B cell (primary cell): ENCODE measurements at regions not wholly inside any gene's neighbourhood (a gene's known extent, or its start where the extent isn't known, plus 50 kb on each side); places are given as distances from the start of the nearest gene placed in this dataset.

Source experiments
- ATAC-seq: fragments of 200-7000 bp; cut with Tn5 transposase; one replicate; pipeline ENCODE4 v1.10.0; 2021; ENCODE audit warnings: low read depth, mild to moderate bottlenecking, moderate number of reproducible peaks, moderate library complexity
- CTCF ChIA-PET: fragments of 350-600 bp; sonication (Branson Sonifier 250); formaldehyde crosslinking; loops from one replicate; lab custom pipeline; 2021; ENCODE audit warnings: antibody characterized with exemption, inconsistent platforms; lab: Charles Lee
- POLR2A ChIA-PET: fragments of 350-600 bp; sonication (Branson Sonifier 250); formaldehyde crosslinking; loops from one replicate; lab custom pipeline; 2021; ENCODE audit warnings: antibody characterized with exemption; lab: Charles Lee
- DNase-seq: peaks from one replicate; pipeline ENCODE4 v3.0.0; 2013
- H2AFZ ChIP-seq: 2 replicates; pipeline ENCODE4 v1.6.1; 2012; ENCODE audit warnings: mild to moderate bottlenecking, low read depth, low read length; ENCODE audit not compliant: insufficient read depth, poor library complexity, severe bottlenecking
- H3K27ac ChIP-seq, 2 donors: 1 replicate in 1 of 2; 2 replicates in 1 of 2; pipeline ENCODE4 v1.5.1; 2012 to 2013; ENCODE audit warnings: low read length in 2 of 2, mild to moderate bottlenecking in 2 of 2, moderate library complexity in 1 of 2
- H3K27me3 ChIP-seq, 4 experiments: fragments of 200-600 bp in 1 of 4; sonication (generic) in 1 of 4; replicated peaks in 1 of 4; 1 replicate in 2 of 4; 2 replicates in 2 of 4; pipeline versions ENCODE4 v1.6.1 to v1.7.0; 2013 to 2016; ENCODE audit warnings: low read length in 3 of 4, mild to moderate bottlenecking in 2 of 4, mixed read lengths in 1 of 4, moderate library complexity in 1 of 4; ENCODE audit not compliant: insufficient read depth in 4 of 4, control insufficient read depth in 3 of 4; ENCODE audit errors: control extremely low read depth in 1 of 4
- H3K36me3 ChIP-seq, 2 experiments: replicated peaks in 1 of 2; 1 replicate in 1 of 2; 2 replicates in 1 of 2; pipeline versions ENCODE4 v1.6.1 to v1.7.1; 2013; ENCODE audit warnings: low read length in 1 of 2; ENCODE audit not compliant: insufficient read depth in 2 of 2, control insufficient read depth in 1 of 2; ENCODE audit errors: control extremely low read depth in 1 of 2, extremely low read depth in 1 of 2
- H3K4me1 ChIP-seq, 2 donors: fragments of 200-600 bp in 1 of 2; sonication (generic) in 1 of 2; 1 replicate in 1 of 2; 2 replicates in 1 of 2; pipeline versions ENCODE4 v1.5.1 to v1.6.1; 2013 to 2017; ENCODE audit warnings: low read length in 2 of 2; ENCODE audit not compliant: control insufficient read depth in 2 of 2, insufficient read depth in 2 of 2
- H3K4me2 ChIP-seq: replicated peaks from 2 replicates; pipeline ENCODE3; 2012; ENCODE audit warnings: mild to moderate bottlenecking, low read depth, low read length; ENCODE audit not compliant: poor library complexity, severe bottlenecking
- H3K4me3 ChIP-seq, 5 experiments: fragments of 200-600 bp in 1 of 5; sonication (generic) in 1 of 5; 1 replicate in 3 of 5; 2 replicates in 2 of 5; pipeline versions ENCODE4 v1.5.1 to v1.7.0; 2011 to 2016; ENCODE audit warnings: low read length in 4 of 5, mild to moderate bottlenecking in 4 of 5, low read depth in 2 of 5, control low read depth in 1 of 5, moderate library complexity in 1 of 5; ENCODE audit not compliant: insufficient read depth in 1 of 5; ENCODE audit errors: control extremely low read depth in 1 of 5, extremely low read depth in 1 of 5
- H3K79me2 ChIP-seq: fragments of 200-600 bp; sonication (generic); one replicate; pipeline ENCODE4 v1.6.0; 2016; ENCODE audit warnings: low read length; ENCODE audit not compliant: control insufficient read depth, insufficient read depth
- H3K9ac ChIP-seq: fragments of 200-600 bp; sonication (generic); 2 replicates; pipeline ENCODE4 v1.6.1; 2017; ENCODE audit warnings: mild to moderate bottlenecking, low read length, moderate library complexity
- H3K9me3 ChIP-seq, 3 donors: one replicate each; pipeline versions ENCODE4 v1.6.1 to v1.7.1; 2013; ENCODE audit warnings: low read length in 2 of 3; ENCODE audit not compliant: control insufficient read depth in 2 of 3, insufficient read depth in 1 of 3; ENCODE audit errors: control extremely low read depth in 1 of 3
- H4K20me1 ChIP-seq: 2 replicates; pipeline ENCODE4 v1.6.0; 2012; ENCODE audit warnings: mild to moderate bottlenecking, low read length; ENCODE audit not compliant: insufficient read depth, control insufficient read depth, poor library complexity, severe bottlenecking
- H3K27ac Mint-ChIP-seq: one replicate; pipeline ENCODE4 v1.8.0; 2021; ENCODE audit warnings: mixed read lengths
- H3K27me3 Mint-ChIP-seq: one replicate; pipeline ENCODE4 v1.8.0; 2021; ENCODE audit warnings: mixed read lengths
- H3K4me1 Mint-ChIP-seq: one replicate; pipeline ENCODE4 v1.8.0; 2021; ENCODE audit warnings: mixed read lengths
- H3K4me3 Mint-ChIP-seq: one replicate; pipeline ENCODE4 v1.8.0; 2021; ENCODE audit warnings: mixed read lengths
- H3K9me3 Mint-ChIP-seq: one replicate; pipeline ENCODE4 v1.8.0; 2022; ENCODE audit warnings: mixed read lengths; ENCODE audit not compliant: insufficient read depth
- EZH2 ChIP-seq: IDR thresholded peaks from 2 replicates; pipeline ENCODE4 v1.6.1; 2012; ENCODE audit warnings: borderline replicate concordance, low read depth, mild to moderate bottlenecking, moderate library complexity, low read length; ENCODE audit not compliant: insufficient read depth, poor library complexity, severe bottlenecking
- WGBS: methylation state at CpG from one replicate; pipeline ENCODE4 v1.1.5; 2013; ENCODE audit warnings: missing lambda C conversion rate; ENCODE audit not compliant: insufficient coverage; 5-methylcytosine and 5-hydroxymethylcytosine counted together
- intact Hi-C: fragments of 100-400 bp; cut with micrococcal nuclease; formaldehyde crosslinking; loops from one replicate; pipeline ENCODE4 v1.10.0; 2022
- TF ChIP-seq, protein P1 (sequence below): fragments of 200-600 bp; IDR thresholded peaks from one replicate; pipeline ENCODE4 v1.8.0; 2022; ENCODE audit warnings: antibody characterized with exemption, mild to moderate bottlenecking

DNA sequence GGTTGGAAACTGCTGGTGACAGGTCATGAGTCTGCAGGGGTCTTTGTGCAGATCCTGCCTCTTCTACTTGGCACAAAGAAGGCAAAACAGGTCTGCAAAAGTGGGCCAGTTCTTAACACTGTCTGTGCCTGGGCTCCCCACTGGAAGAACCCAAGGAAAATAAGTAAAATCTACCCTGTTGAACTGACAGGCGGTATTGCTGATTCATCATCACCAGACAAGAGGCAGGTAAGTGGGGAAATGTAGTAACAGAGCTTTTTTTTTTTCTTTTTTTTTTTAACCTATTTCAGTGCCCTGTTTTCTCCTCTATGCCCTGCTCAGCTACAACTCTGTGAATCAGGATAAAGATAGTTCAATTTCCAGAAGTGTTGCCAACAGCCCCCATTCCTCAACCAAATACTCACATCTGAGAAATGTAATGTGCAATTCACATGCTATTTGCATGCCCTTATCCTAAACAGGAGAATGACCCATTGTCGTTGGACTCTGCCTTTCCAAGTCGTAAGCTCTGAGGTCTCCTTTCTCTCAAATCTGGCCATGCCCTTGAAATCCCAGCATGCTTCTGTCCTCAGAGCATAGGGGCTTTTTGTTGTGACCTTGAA, 237.0 kb downstream of the SOX9 start:
- no peaks in the 10 kb centered on the region for H3K4me1 Mint-ChIP-seq
- POLR2A ChIA-PET, result no interaction called here
- no peaks in the 10 kb centered on the region for H3K9me3 Mint-ChIP-seq
- H3K27me3 Mint-ChIP-seq, result peaks cover 4% of the 10 kb centered on the region
- TF ChIP-seq, protein P1, sequence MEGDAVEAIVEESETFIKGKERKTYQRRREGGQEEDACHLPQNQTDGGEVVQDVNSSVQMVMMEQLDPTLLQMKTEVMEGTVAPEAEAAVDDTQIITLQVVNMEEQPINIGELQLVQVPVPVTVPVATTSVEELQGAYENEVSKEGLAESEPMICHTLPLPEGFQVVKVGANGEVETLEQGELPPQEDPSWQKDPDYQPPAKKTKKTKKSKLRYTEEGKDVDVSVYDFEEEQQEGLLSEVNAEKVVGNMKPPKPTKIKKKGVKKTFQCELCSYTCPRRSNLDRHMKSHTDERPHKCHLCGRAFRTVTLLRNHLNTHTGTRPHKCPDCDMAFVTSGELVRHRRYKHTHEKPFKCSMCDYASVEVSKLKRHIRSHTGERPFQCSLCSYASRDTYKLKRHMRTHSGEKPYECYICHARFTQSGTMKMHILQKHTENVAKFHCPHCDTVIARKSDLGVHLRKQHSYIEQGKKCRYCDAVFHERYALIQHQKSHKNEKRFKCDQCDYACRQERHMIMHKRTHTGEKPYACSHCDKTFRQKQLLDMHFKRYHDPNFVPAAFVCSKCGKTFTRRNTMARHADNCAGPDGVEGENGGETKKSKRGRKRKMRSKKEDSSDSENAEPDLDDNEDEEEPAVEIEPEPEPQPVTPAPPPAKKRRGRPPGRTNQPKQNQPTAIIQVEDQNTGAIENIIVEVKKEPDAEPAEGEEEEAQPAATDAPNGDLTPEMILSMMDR, result no peak
- no peak for TF ChIP-seq EZH2
- intact Hi-C loops, result no loop called here
- DNase-seq, result no peak
- Histone ChIP-seq H3K4me2 (no peak overlapping the region), H3K27me3 (no peaks in the 10 kb centered on the region), H3K36me3 (no peaks in the 10 kb centered on the region), H3K9ac (no peak overlapping the region), H4K20me1 (no peaks in the 10 kb centered on the region), H3K9me3 (peaks cover 0 to 18% (median 0%) of the 10 kb centered on the region in 3 donors), H2AFZ (no peak overlapping the region), H3K79me2 (no peaks in the 10 kb centered on the region), H3K4me1 (no peaks in the 10 kb centered on the region), H3K4me3 (no peak overlapping the region), H3K27ac (no peak overlapping the region)
- no peak overlapping the region for H3K4me3 Mint-ChIP-seq
- CTCF ChIA-PET, result no interaction called here
- ATAC-seq, result no peak
- no peak overlapping the region for H3K27ac Mint-ChIP-seq
- 81% methylated on average over 2 of the region's 3 CpGs for WGBS

DNA sequence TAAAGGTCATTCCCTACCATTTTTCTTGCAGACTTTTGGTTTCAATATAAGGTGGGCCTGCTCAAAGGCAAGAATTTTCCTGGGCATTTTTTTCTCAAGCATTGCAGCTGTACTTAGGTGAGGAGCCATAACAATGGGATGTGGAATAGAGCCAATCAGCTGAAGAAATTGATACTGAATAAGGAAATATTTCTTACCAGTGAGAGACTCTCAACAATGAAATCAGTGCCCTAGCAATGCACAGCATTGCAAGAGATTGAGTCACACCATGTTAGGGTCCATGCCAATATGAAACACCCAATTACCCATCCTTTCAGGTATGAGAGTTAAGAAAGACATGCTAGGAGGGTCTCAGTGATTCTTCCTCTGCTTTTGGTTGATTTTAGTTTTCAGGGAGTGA, 237.6 kb downstream of the SOX9 start:
- no peak for TF ChIP-seq EZH2
- Histone ChIP-seq H3K27me3 (no peaks in the 10 kb centered on the region), H3K9ac (no peak overlapping the region), H3K4me1 (no peaks in the 10 kb centered on the region), H3K27ac (no peak overlapping the region), H2AFZ (no peak overlapping the region), H3K4me2 (no peak overlapping the region), H4K20me1 (no peaks in the 10 kb centered on the region), H3K4me3 (no peak overlapping the region), H3K79me2 (no peaks in the 10 kb centered on the region), H3K36me3 (no peaks in the 10 kb centered on the region), H3K9me3 (peaks cover 0 to 17% (median 0%) of the 10 kb centered on the region in 3 donors)
- DNase-seq, result no peak
- no peak overlapping the region for H3K27ac Mint-ChIP-seq
- CTCF ChIA-PET, result no interaction called here
- H3K9me3 Mint-ChIP-seq, result no peaks in the 10 kb centered on the region
- no peaks in the 10 kb centered on the region for H3K4me1 Mint-ChIP-seq
- POLR2A ChIA-PET, result no interaction called here
- H3K27me3 Mint-ChIP-seq, result peaks cover 4% of the 10 kb centered on the region
- intact Hi-C loops, result no loop called here
- H3K4me3 Mint-ChIP-seq, result no peak overlapping the region
- no peak for ATAC-seq
